Thymus (tissue), 11 donors: ENCODE measurements at regions not wholly inside any gene's neighbourhood (a gene's known extent, or its start where the extent isn't known, plus 50 kb on each side); places are given as distances from the start of the nearest gene placed in this dataset.

ENCODE experiments used
- DNase-seq, 9 donors: peaks; one replicate each; pipeline ENCODE4 v3.0.0-alpha.2; 2013; ENCODE audit warnings: low spot score in 9 of 9, low read depth in 6 of 9, missing footprints in 1 of 9
- H3K27ac ChIP-seq, 2 donors: one replicate each; pipeline ENCODE4 v1.5.1; 2013; ENCODE audit warnings: control low read depth in 1 of 2, low read depth in 1 of 2, low read length in 1 of 2, mild to moderate bottlenecking in 1 of 2, moderate library complexity in 1 of 2
- H3K27me3 ChIP-seq, 2 donors: one replicate each; pipeline ENCODE4 v1.5.1; 2013; ENCODE audit warnings: low read length in 1 of 2; ENCODE audit not compliant: control insufficient read depth in 2 of 2, insufficient read depth in 1 of 2
- H3K36me3 ChIP-seq, 2 donors: one replicate each; pipeline ENCODE4 v1.5.1; 2013; ENCODE audit warnings: low read length in 1 of 2, mild to moderate bottlenecking in 1 of 2, moderate library complexity in 1 of 2; ENCODE audit not compliant: control insufficient read depth in 2 of 2, insufficient read depth in 2 of 2
- H3K4me1 ChIP-seq, 2 donors: one replicate each; pipeline ENCODE4 v1.5.1; 2013; ENCODE audit warnings: low read length in 2 of 2; ENCODE audit not compliant: control insufficient read depth in 2 of 2, insufficient read depth in 2 of 2
- H3K4me3 ChIP-seq, 2 donors: one replicate each; pipeline ENCODE4 v1.5.1; 2013; ENCODE audit warnings: low read length in 2 of 2, control low read depth in 1 of 2, mild to moderate bottlenecking in 1 of 2
- H3K9me3 ChIP-seq, 2 donors: one replicate each; pipeline ENCODE4 v1.5.1; 2013; ENCODE audit warnings: low read length in 1 of 2, mild to moderate bottlenecking in 1 of 2; ENCODE audit not compliant: control insufficient read depth in 2 of 2, insufficient read depth in 1 of 2
- WGBS: extraction: QIAGEN DNeasy Blood & Tissue Kit; methylation state at CpG from one replicate; pipeline ENCODE4 v1.1.7; 2013; 5-methylcytosine and 5-hydroxymethylcytosine counted together
- donor health status: healthy.

GRCh38 chr9:95769473-95769872, 106.0 kb upstream of the ERCC6L2 start:
- Histone ChIP-seq H3K27ac (no peak overlapping the region), H3K4me3 (no peak overlapping the region), H3K9me3 (no peaks in the 10 kb centered on the region), H3K27me3 (peaks cover 0 to 47% of the 10 kb centered on the region in 2 donors), H3K4me1 (peaks cover 0 to 7% of the 10 kb centered on the region in 2 donors), H3K36me3 (no peaks in the 10 kb centered on the region)
- 99% methylated on average over 2 of the region's 2 CpGs for WGBS
- DNase-seq: no peak

- Histone ChIP-seq H3K27me3 (peaks cover 0 to 26% of the 10 kb centered on the region in 2 donors), H3K27ac (no peak overlapping the region), H3K4me1 (peaks cover 0 to 2% of the 10 kb centered on the region in 2 donors), H3K36me3 (no peaks in the 10 kb centered on the region), H3K4me3 (no peak overlapping the region), H3K9me3 (no peaks in the 10 kb centered on the region)
- WGBS: 96% methylated on average over 4 of the region's 4 CpGs
- DNase-seq: no peak
Measured at GRCh38 chr9:95766906-95767305, 108.6 kb upstream of the ERCC6L2 start.

GRCh38 chr9:95764533-95765319, 110.8 kb upstream of the ERCC6L2 start:
- WGBS: 81% methylated on average over 19 of the region's 19 CpGs
- Histone ChIP-seq H3K4me3 (no peak overlapping the region), H3K27ac (peak overlapping the region in 1 of 2 donors; percentile 60), H3K4me1 (no peaks in the 10 kb centered on the region), H3K36me3 (no peaks in the 10 kb centered on the region), H3K9me3 (no peaks in the 10 kb centered on the region), H3K27me3 (peaks cover 0 to 6% of the 10 kb centered on the region in 2 donors)
- DNase-seq: no peak

GRCh38 chr9:95763983-95764382, 111.5 kb upstream of the ERCC6L2 start:
- Histone ChIP-seq H3K4me3 (no peak overlapping the region), H3K4me1 (no peaks in the 10 kb centered on the region), H3K36me3 (no peaks in the 10 kb centered on the region), H3K9me3 (no peaks in the 10 kb centered on the region), H3K27me3 (no peaks in the 10 kb centered on the region), H3K27ac (no peak overlapping the region)
- DNase-seq: no peak
- WGBS: 95% methylated on average over 2 of the region's 2 CpGs

GRCh38 chr9:95763006-95763405, 112.5 kb upstream of the ERCC6L2 start:
- Histone ChIP-seq H3K27me3 (no peaks in the 10 kb centered on the region), H3K4me3 (no peak overlapping the region), H3K4me1 (no peaks in the 10 kb centered on the region), H3K9me3 (no peaks in the 10 kb centered on the region), H3K36me3 (no peaks in the 10 kb centered on the region), H3K27ac (no peak overlapping the region)
- no peak for DNase-seq
- 100% methylated on average over 3 of the region's 3 CpGs for WGBS

GRCh38 chr9:95762322-95762721, 113.2 kb upstream of the ERCC6L2 start:
- no peaks in the 10 kb centered on the region for H3K9me3 ChIP-seq
- H3K4me3 ChIP-seq: no peak overlapping the region
- no peak overlapping the region for H3K27ac ChIP-seq
- WGBS: 93% methylated on average over 6 of the region's 6 CpGs
- no peak for DNase-seq
- no peaks in the 10 kb centered on the region for H3K36me3 ChIP-seq
- H3K4me1 ChIP-seq: no peaks in the 10 kb centered on the region
- no peaks in the 10 kb centered on the region for H3K27me3 ChIP-seq

GRCh38 chr9:95760791-95761190, 114.7 kb upstream of the ERCC6L2 start:
- no peaks in the 10 kb centered on the region for H3K9me3 ChIP-seq
- H3K27ac ChIP-seq: no peak overlapping the region
- H3K4me3 ChIP-seq: no peak overlapping the region
- H3K27me3 ChIP-seq: no peaks in the 10 kb centered on the region
- DNase-seq: no peak
- no peaks in the 10 kb centered on the region for H3K36me3 ChIP-seq
- no peaks in the 10 kb centered on the region for H3K4me1 ChIP-seq
- 95% methylated on average over 8 of the region's 8 CpGs for WGBS

- Histone ChIP-seq H3K27ac (peak overlapping the region in 1 of 2 donors; percentile 60), H3K4me3 (no peak overlapping the region), H3K9me3 (peaks cover 0 to 3% of the 10 kb centered on the region in 2 donors), H3K4me1 (peaks cover 0 to 4% of the 10 kb centered on the region in 2 donors), H3K27me3 (peaks cover 4 to 14% of the 10 kb centered on the region in 2 donors), H3K36me3 (no peaks in the 10 kb centered on the region)
- no peak for DNase-seq
- WGBS: 96% methylated on average over 6 of the region's 6 CpGs
Measured at GRCh38 chr9:95757439-95757838, 118.1 kb upstream of the ERCC6L2 start.

- Histone ChIP-seq H3K36me3 (no peaks in the 10 kb centered on the region), H3K4me1 (peaks cover 0 to 4% of the 10 kb centered on the region in 2 donors), H3K27ac (peak overlapping the region in 1 of 2 donors; percentile 60), H3K9me3 (peaks cover 0 to 8% of the 10 kb centered on the region in 2 donors), H3K27me3 (peaks cover 9 to 19% of the 10 kb centered on the region in 2 donors), H3K4me3 (no peak overlapping the region)
- WGBS: 83% methylated on average over 4 of the region's 4 CpGs
- DNase-seq: no peak
Measured at GRCh38 chr9:95756986-95757385, 118.5 kb upstream of the ERCC6L2 start.
